Rectal smooth muscle tissue (tissue), 1 donor: ENCODE measurements at regions not wholly inside any gene's neighbourhood (a gene's known extent, or its start where the extent isn't known, plus 50 kb on each side); places are given as distances from the start of the nearest gene placed in this dataset.

ENCODE experiments used
- H3K27ac ChIP-seq: one replicate; pipeline ENCODE4 v1.7.0; 2013; ENCODE audit warnings: low read depth, low read length, inconsistent platforms
- H3K27me3 ChIP-seq: one replicate; pipeline ENCODE4 v1.7.0; 2013; ENCODE audit warnings: low read length; ENCODE audit not compliant: control insufficient read depth, insufficient read depth
- H3K36me3 ChIP-seq: one replicate; pipeline ENCODE4 v1.7.0; 2013; ENCODE audit warnings: low read length; ENCODE audit not compliant: control insufficient read depth, insufficient read depth
- H3K4me1 ChIP-seq: one replicate; pipeline ENCODE4 v1.7.0; 2013; ENCODE audit warnings: low read length; ENCODE audit not compliant: control insufficient read depth, insufficient read depth
- H3K4me3 ChIP-seq: one replicate; pipeline ENCODE4 v1.7.0; 2013; ENCODE audit warnings: low read length
- H3K9ac ChIP-seq: one replicate; pipeline ENCODE4 v1.7.0; 2013; ENCODE audit warnings: low read length

GRCh38 chr3:110711851-110712516, 359.6 kb upstream of the NECTIN3 start:
- Histone ChIP-seq H3K27me3 (no peaks in the 10 kb centered on the region), H3K27ac (no peak overlapping the region), H3K4me1 (no peaks in the 10 kb centered on the region), H3K4me3 (no peak overlapping the region), H3K9ac (no peak overlapping the region), H3K36me3 (no peaks in the 10 kb centered on the region)

GRCh38 chr3:110727056-110727455, 344.6 kb upstream of the NECTIN3 start:
- Histone ChIP-seq H3K27ac (no peak overlapping the region), H3K27me3 (no peaks in the 10 kb centered on the region), H3K36me3 (no peaks in the 10 kb centered on the region), H3K4me1 (no peaks in the 10 kb centered on the region), H3K9ac (no peak overlapping the region), H3K4me3 (no peak overlapping the region)

DNA sequence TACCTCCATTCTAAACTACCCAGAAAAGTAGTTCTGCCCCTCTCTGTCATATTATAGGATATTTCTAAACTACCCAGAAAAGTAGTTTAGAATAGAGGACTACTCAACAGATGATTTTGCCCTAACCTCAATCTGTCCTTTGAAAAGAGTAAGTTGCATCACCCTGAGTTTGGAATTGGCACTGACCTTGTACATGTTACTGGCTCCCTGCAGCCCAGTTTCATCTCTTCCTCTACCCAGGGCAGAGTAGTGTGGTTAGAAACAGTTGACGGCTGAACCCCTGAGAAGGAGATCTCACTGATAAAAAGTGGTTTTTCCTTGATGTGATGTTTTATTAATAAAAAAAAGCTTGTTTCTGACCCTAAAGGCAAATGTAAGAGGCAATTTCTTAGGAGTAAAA, 340.5 kb upstream of the NECTIN3 start:
- H3K4me1 ChIP-seq, result no peaks in the 10 kb centered on the region
- no peak overlapping the region for H3K4me3 ChIP-seq
- no peaks in the 10 kb centered on the region for H3K27me3 ChIP-seq
- H3K36me3 ChIP-seq, result no peaks in the 10 kb centered on the region
- no peak overlapping the region for H3K27ac ChIP-seq
- H3K9ac ChIP-seq, result no peak overlapping the region

- Histone ChIP-seq H3K9ac (no peak overlapping the region), H3K4me3 (no peak overlapping the region), H3K36me3 (no peaks in the 10 kb centered on the region), H3K27me3 (no peaks in the 10 kb centered on the region), H3K4me1 (no peaks in the 10 kb centered on the region), H3K27ac (no peak overlapping the region)
Measured at GRCh38 chr3:110732420-110732819, 339.2 kb upstream of the NECTIN3 start.

- H3K4me3 ChIP-seq, result no peak overlapping the region
- no peak overlapping the region for H3K27ac ChIP-seq
- H3K36me3 ChIP-seq, result no peaks in the 10 kb centered on the region
- H3K4me1 ChIP-seq, result no peaks in the 10 kb centered on the region
- no peak overlapping the region for H3K9ac ChIP-seq
- no peaks in the 10 kb centered on the region for H3K27me3 ChIP-seq
Measured at GRCh38 chr3:110733045-110733444, 338.6 kb upstream of the NECTIN3 start.

- no peak overlapping the region for H3K4me3 ChIP-seq
- H3K9ac ChIP-seq, result no peak overlapping the region
- no peaks in the 10 kb centered on the region for H3K36me3 ChIP-seq
- no peaks in the 10 kb centered on the region for H3K27me3 ChIP-seq
- no peaks in the 10 kb centered on the region for H3K4me1 ChIP-seq
- H3K27ac ChIP-seq, result no peak overlapping the region
Measured at GRCh38 chr3:110734524-110734923, 337.1 kb upstream of the NECTIN3 start.

DNA sequence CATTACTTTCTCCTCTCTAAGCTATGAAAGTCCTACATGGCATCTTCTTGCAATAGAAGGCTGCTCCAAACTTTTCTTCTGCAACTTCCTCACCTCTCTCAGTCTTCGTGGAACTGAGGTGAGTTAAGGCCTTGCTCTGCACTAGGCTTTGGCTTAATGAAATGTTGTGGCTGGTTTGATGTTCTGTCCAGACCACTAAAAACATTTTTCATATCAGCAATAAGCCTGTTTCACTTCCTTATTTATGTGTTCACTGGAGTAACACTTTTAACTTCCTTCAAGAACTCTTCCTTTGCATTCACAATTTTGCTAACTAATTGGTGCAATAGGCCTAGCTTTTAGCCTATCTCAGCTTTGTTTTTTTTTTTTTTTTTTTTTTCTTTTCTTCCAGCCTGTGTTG, 335.3 kb upstream of the NECTIN3 start:
- no peak overlapping the region for H3K27ac ChIP-seq
- H3K4me1 ChIP-seq, result no peaks in the 10 kb centered on the region
- H3K4me3 ChIP-seq, result no peak overlapping the region
- H3K36me3 ChIP-seq, result no peaks in the 10 kb centered on the region
- no peaks in the 10 kb centered on the region for H3K27me3 ChIP-seq
- no peak overlapping the region for H3K9ac ChIP-seq

DNA sequence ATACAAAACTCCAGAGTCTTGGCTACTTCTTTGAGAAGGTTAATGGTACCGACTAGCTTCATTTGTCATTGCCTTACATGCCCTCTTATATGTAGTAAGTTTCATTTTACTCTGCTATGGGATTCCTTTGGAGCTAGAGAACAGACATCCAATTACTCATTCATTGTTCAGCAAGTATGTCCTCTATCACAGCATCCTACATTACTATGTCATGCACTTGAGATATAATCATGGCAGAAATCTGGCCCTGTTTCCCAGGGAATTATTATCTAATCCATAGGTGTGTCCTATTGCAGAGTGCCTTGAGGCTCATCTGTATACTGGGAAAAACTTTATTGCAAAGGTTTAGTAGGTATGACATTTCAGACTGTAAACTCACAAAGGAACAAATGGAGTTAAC, 333.1 kb upstream of the NECTIN3 start:
- H3K27ac ChIP-seq, result no peak overlapping the region

GRCh38 chr3:110741891-110742290, 329.7 kb upstream of the NECTIN3 start:
- Histone ChIP-seq H3K27me3 (no peaks in the 10 kb centered on the region), H3K9ac (no peak overlapping the region), H3K36me3 (no peaks in the 10 kb centered on the region), H3K27ac (no peak overlapping the region), H3K4me1 (no peaks in the 10 kb centered on the region), H3K4me3 (no peak overlapping the region)

More for the DNA sequence above, 333.1 kb upstream of the NECTIN3 start:
- H3K4me3 ChIP-seq, result no peak overlapping the region
- H3K36me3 ChIP-seq, result no peaks in the 10 kb centered on the region
- H3K27me3 ChIP-seq, result no peaks in the 10 kb centered on the region
- H3K9ac ChIP-seq, result no peak overlapping the region
- no peaks in the 10 kb centered on the region for H3K4me1 ChIP-seq

DNA sequence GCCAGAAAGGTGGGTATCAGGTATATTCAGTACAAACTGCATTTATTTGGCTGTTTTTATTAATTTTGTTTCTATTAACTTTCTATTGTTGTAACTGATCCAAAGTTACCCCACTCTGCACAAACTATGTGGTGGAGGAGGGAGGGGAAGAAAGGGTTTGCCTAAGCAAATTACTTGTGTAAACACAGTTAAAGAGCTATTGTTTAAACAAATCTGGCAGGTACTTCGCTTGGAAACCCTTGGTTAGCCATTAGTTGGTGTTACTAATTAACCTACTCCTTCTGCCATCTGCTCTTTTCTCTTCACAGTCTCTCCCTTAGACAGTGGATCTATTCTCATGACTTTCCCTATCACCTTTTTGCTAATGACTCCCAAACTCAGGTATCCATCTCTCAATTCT, 328.4 kb upstream of the NECTIN3 start:
- no peak overlapping the region for H3K4me3 ChIP-seq
- no peak overlapping the region for H3K27ac ChIP-seq
- no peak overlapping the region for H3K9ac ChIP-seq
- no peaks in the 10 kb centered on the region for H3K27me3 ChIP-seq
- no peaks in the 10 kb centered on the region for H3K4me1 ChIP-seq
- H3K36me3 ChIP-seq, result no peaks in the 10 kb centered on the region

- Histone ChIP-seq H3K27ac (no peak overlapping the region), H3K4me3 (no peak overlapping the region), H3K9ac (no peak overlapping the region), H3K27me3 (no peaks in the 10 kb centered on the region), H3K4me1 (no peaks in the 10 kb centered on the region), H3K36me3 (no peaks in the 10 kb centered on the region)
Measured at GRCh38 chr3:110743984-110744383, 327.6 kb upstream of the NECTIN3 start.

DNA sequence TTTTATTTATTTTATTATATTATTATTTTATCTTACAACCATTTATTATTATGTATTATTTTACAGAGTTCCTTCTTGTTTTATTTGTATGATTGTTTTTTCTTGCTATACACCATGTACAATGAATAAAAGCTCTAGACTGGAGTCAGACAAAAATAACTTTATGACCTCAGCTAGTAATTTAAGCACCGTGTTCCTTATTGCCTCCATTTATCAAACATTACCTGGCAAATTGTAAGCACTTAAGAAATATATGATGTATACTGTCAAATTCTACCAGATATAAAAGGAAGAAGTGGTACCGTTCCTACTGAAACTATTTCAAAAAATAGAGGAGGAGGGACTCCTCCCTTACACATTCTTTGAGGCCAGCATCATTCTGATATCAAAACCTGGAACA, 326.9 kb upstream of the NECTIN3 start:
- no peak overlapping the region for H3K9ac ChIP-seq
- H3K36me3 ChIP-seq, result no peaks in the 10 kb centered on the region
- H3K27ac ChIP-seq, result no peak overlapping the region
- no peak overlapping the region for H3K4me3 ChIP-seq
- H3K4me1 ChIP-seq, result no peaks in the 10 kb centered on the region
- no peaks in the 10 kb centered on the region for H3K27me3 ChIP-seq

- H3K27ac ChIP-seq, result no peak overlapping the region
- H3K4me1 ChIP-seq, result no peaks in the 10 kb centered on the region
- H3K36me3 ChIP-seq, result no peaks in the 10 kb centered on the region
- no peak overlapping the region for H3K9ac ChIP-seq
- H3K27me3 ChIP-seq, result no peaks in the 10 kb centered on the region
- H3K4me3 ChIP-seq, result no peak overlapping the region
Measured at GRCh38 chr3:110749006-110749405, 322.6 kb upstream of the NECTIN3 start.
